T-helper 2 cell treated with Interferon-gamma antibody and Interleukin-4, amounts not matched to agents 5 μg/mL and 100 μg/mL, for 36 hours (primary cell): ENCODE measurements at regions not wholly inside any gene's neighbourhood (a gene's known extent, or its start where the extent isn't known, plus 50 kb on each side); places are given as distances from the start of the nearest gene placed in this dataset.

Experiments
- DNase-seq: peaks from one replicate; pipeline ENCODE4 v3.0.0; 2021; ENCODE audit warnings: low spot score
- H3K27ac Mint-ChIP-seq: one replicate; pipeline ENCODE4 v1.8.0; 2021; ENCODE audit warnings: mild to moderate bottlenecking, mixed read lengths
- H3K27me3 Mint-ChIP-seq: one replicate; pipeline ENCODE4 v1.8.0; 2021; ENCODE audit warnings: low read depth, mixed read lengths
- H3K36me3 Mint-ChIP-seq: one replicate; pipeline ENCODE4 v1.8.0; 2021; ENCODE audit warnings: low read depth, mixed read lengths
- H3K4me1 Mint-ChIP-seq: one replicate; pipeline ENCODE4 v1.8.0; 2021; ENCODE audit warnings: low read depth, mixed read lengths
- H3K4me3 Mint-ChIP-seq: one replicate; pipeline ENCODE4 v1.8.0; 2022; ENCODE audit warnings: mild to moderate bottlenecking, moderate library complexity, mixed read lengths
- H3K9me3 Mint-ChIP-seq: one replicate; pipeline ENCODE4 v1.8.0; 2021; ENCODE audit warnings: mixed read lengths

GRCh38 chr22:48866906-48867681, 960.6 kb downstream of the BRD1 start:
- H3K9me3 Mint-ChIP-seq, result no peaks in the 10 kb centered on the region

GRCh38 chr22:48864748-48865147, 962.9 kb downstream of the BRD1 start:
- DNase-seq, result no peak
- H3K4me3 Mint-ChIP-seq, result no peak overlapping the region
- no peaks in the 10 kb centered on the region for H3K4me1 Mint-ChIP-seq
- no peaks in the 10 kb centered on the region for H3K27me3 Mint-ChIP-seq
- H3K27ac Mint-ChIP-seq, result no peak overlapping the region
- no peaks in the 10 kb centered on the region for H3K9me3 Mint-ChIP-seq
- no peaks in the 10 kb centered on the region for H3K36me3 Mint-ChIP-seq

More at GRCh38 chr22:48866906-48867681, 960.6 kb downstream of the BRD1 start:
- Mint-ChIP-seq H3K27me3 (no peaks in the 10 kb centered on the region), H3K4me3 (no peak overlapping the region), H3K4me1 (no peaks in the 10 kb centered on the region), H3K36me3 (no peaks in the 10 kb centered on the region), H3K27ac (no peak overlapping the region)
- DNase-seq, result no peak

DNA sequence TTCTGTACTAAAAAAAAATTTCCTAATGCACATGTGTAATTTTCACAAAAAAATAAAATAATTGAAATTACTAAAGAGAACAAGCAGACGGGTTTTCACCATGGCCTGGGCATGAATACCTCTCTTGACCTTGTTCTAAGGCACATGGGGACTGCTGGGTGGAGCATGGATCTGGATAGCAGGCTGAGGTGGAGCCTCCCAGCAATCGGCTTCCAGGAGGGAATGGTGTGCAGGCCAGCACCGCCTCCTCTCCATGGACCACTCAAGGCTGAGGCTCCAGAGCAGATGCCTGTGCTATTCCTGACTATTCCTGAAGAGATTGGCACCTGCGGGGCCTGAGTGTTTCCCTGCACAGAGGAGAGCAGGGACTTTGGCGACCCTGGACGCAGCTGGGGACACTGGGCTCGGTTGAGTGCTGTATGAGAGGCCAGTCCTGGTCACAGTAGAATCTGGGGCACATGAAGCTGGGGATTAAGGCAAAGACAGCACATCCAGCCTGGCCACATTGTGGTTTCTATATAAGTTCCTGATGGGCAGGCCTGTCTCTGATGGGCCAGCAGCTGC, 963.6 kb downstream of the BRD1 start:
- no peak for DNase-seq
- no peaks in the 10 kb centered on the region for H3K9me3 Mint-ChIP-seq
- H3K36me3 Mint-ChIP-seq, result no peaks in the 10 kb centered on the region
- H3K4me1 Mint-ChIP-seq, result no peaks in the 10 kb centered on the region
- no peak overlapping the region for H3K27ac Mint-ChIP-seq
- no peak overlapping the region for H3K4me3 Mint-ChIP-seq
- H3K27me3 Mint-ChIP-seq, result no peaks in the 10 kb centered on the region

DNA sequence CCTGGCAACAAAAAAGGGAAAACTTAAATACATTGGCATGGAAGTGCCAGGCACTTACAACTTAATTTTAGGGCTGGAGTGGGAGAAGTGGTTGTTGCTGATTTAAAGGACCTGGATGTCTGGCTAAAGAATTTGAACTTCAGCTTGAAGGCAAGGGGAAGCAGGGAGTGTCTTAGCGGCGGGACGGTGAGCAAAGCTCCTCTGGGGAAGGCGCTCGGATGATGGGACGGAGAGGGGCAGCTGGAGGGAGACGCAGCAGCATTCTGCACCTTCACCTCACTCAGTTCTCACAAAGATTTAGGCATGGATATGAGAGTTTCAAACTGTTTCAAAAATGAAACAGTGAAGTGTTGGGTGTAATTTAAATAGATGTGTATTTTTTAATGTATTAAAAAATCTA, 967.1 kb downstream of the BRD1 start:
- H3K27me3 Mint-ChIP-seq, result no peaks in the 10 kb centered on the region
- no peak overlapping the region for H3K4me3 Mint-ChIP-seq
- no peaks in the 10 kb centered on the region for H3K36me3 Mint-ChIP-seq
- no peaks in the 10 kb centered on the region for H3K4me1 Mint-ChIP-seq
- no peak for DNase-seq
- no peak overlapping the region for H3K27ac Mint-ChIP-seq
- no peaks in the 10 kb centered on the region for H3K9me3 Mint-ChIP-seq

GRCh38 chr22:48858856-48859255, 968.8 kb downstream of the BRD1 start:
- Mint-ChIP-seq H3K4me3 (no peak overlapping the region), H3K4me1 (no peaks in the 10 kb centered on the region), H3K27me3 (no peaks in the 10 kb centered on the region), H3K36me3 (no peaks in the 10 kb centered on the region), H3K27ac (no peak overlapping the region), H3K9me3 (no peaks in the 10 kb centered on the region)
- no peak for DNase-seq

DNA sequence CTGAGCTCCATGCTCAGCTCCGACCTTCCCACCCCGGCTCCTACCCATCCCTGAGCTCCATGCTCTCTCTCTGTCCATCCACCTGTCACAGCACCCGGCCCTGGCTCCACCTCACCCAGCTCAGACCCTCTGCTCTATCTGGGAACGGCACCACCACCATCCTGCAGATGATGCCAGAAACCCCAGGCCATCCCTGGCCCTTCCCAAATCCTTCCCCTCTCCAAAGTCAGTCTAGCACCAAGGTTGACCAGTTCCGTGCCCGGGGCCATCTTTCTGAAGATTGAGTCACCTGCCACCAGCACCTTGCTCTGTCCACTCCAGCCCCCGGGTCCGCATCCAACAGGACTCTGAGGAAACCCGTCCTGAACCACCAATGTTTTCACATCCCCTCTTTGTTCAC, 969.6 kb downstream of the BRD1 start:
- Mint-ChIP-seq H3K27me3 (no peaks in the 10 kb centered on the region), H3K4me1 (no peaks in the 10 kb centered on the region), H3K27ac (no peak overlapping the region), H3K36me3 (no peaks in the 10 kb centered on the region), H3K4me3 (no peak overlapping the region), H3K9me3 (no peaks in the 10 kb centered on the region)
- no peak for DNase-seq

- H3K9me3 Mint-ChIP-seq, result no peaks in the 10 kb centered on the region
- no peaks in the 10 kb centered on the region for H3K4me1 Mint-ChIP-seq
- H3K27me3 Mint-ChIP-seq, result no peaks in the 10 kb centered on the region
- no peak overlapping the region for H3K27ac Mint-ChIP-seq
- no peaks in the 10 kb centered on the region for H3K36me3 Mint-ChIP-seq
- no peak overlapping the region for H3K4me3 Mint-ChIP-seq
- no peak for DNase-seq
Measured at GRCh38 chr22:48857202-48857805, 970.4 kb downstream of the BRD1 start.

DNA sequence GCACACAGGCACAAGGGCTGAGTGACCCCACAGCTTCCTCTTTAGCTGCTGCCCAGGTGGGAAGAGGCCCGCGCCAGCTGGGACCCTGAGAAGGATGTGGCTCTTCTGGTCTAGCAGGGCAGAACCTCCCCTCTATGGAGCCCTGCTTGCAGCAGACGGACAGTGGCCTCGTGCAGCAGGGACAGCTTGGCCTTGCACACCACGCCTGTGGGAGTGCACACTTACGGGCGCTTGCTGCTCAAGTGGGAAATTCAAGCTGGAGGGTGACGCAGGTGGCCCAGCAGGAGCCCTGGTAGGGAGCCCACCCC, 971.4 kb downstream of the BRD1 start:
- no peaks in the 10 kb centered on the region for H3K36me3 Mint-ChIP-seq

DNA sequence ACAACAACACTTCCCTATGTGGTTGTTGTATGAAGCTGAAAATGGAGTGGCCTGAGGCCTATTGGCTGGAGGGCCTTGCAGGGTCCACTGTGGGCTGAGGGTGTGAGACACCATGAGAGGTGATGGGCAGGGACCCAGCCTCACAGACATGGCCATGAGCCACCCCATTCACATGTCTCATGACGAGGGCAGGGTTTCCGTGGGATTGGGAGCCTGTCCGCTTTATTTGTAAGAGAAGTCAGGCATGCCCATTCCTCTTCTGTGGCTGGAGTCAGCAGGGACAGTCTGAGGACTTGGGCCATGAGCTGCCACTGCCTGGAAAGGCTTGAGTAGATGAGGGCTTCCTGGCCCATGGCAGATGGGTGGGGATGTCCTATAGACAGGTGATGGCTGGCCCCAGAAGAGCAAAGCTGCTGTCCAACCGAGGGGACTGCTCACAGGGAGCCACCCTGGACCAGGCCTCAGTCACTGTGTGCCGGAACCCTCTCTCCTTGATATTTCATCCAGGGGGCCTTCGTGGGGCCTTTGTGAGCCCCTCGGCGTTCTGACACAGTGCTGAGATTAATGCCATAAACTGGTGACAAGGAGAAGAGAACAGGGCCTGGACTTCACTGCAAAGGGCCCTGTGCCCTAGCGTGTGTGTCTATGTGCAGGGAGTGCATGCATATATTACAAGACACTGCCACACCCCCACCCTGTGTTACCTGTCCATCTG, 971.9 kb downstream of the BRD1 start:
- no peak for DNase-seq
- Mint-ChIP-seq H3K27me3 (no peaks in the 10 kb centered on the region), H3K4me1 (no peaks in the 10 kb centered on the region), H3K4me3 (no peak overlapping the region), H3K36me3 (no peaks in the 10 kb centered on the region), H3K27ac (no peak overlapping the region), H3K9me3 (no peaks in the 10 kb centered on the region)

More for the DNA sequence above, 971.4 kb downstream of the BRD1 start:
- Mint-ChIP-seq H3K9me3 (no peaks in the 10 kb centered on the region), H3K4me3 (no peak overlapping the region), H3K27ac (no peak overlapping the region), H3K27me3 (no peaks in the 10 kb centered on the region), H3K4me1 (no peaks in the 10 kb centered on the region)
- no peak for DNase-seq

- Mint-ChIP-seq H3K27ac (no peak overlapping the region), H3K36me3 (no peaks in the 10 kb centered on the region), H3K4me1 (no peaks in the 10 kb centered on the region), H3K4me3 (no peak overlapping the region), H3K9me3 (no peaks in the 10 kb centered on the region), H3K27me3 (no peaks in the 10 kb centered on the region)
- DNase-seq, result no peak
Measured at GRCh38 chr22:48855013-48855412, 972.7 kb downstream of the BRD1 start.

DNA sequence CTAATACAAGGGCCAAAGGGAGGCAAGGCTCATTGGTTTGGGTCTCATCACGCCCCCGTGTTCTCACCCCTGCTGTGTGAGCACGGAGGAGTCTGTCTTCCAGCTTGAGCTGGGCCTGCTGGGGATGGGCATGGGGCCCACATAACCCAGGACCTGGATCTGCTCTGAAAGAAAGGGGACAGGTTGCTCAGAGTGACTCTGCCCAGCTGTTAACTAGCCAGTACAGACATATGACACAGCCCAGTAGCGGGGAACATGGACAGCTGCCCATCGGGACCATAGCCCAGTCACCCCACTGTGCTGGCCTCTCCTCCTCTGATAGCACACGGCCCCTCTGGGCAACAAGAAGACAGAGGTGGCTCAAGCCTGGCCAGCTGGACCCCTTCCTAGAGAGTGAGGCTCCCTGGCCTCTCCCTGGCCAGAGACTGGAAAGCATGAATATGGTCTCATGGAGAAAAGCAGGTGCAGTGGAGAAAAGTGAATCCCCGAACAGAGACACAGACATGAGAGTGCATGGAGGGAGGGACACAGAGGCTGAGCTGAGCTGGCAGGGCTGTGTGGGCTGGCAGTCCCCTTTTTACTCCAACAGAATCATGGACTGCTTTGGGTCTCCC, 973.9 kb downstream of the BRD1 start:
- Mint-ChIP-seq H3K4me1 (no peaks in the 10 kb centered on the region), H3K27me3 (no peaks in the 10 kb centered on the region), H3K27ac (no peak overlapping the region), H3K4me3 (no peak overlapping the region), H3K36me3 (no peaks in the 10 kb centered on the region), H3K9me3 (no peaks in the 10 kb centered on the region)
- no peak for DNase-seq

DNA sequence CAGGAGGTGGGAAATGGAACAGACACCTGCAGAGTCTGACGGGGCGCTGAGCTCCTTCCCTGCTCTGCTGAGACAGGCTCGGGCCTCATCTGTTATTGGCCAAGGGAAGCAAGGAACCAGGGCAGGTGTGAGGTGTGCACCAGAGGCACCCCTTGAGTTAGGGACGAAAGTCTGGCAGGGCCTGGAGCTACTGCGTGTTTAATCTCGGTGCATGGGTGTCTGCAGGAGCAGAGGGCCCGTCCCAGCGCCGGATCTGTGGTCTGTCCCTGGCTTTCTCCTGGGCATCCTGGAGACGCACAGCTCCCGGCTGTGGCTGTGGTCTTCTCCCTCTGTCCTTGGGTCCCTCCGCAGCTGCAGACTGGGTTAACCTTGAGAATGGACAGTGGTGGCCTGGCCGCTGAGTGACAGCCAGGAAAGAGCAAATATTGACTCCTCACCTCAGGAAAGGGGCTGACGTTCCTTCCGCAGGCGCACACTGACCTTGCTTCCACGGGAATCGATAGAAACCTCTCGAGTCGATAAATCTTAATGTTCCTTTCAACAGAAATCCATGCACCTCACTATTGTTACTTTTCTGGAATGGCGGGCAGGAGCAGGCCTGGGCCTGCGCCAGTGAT, 975.6 kb downstream of the BRD1 start:
- H3K9me3 Mint-ChIP-seq, result no peaks in the 10 kb centered on the region
- H3K36me3 Mint-ChIP-seq, result no peaks in the 10 kb centered on the region
- H3K4me3 Mint-ChIP-seq, result no peak overlapping the region
- no peaks in the 10 kb centered on the region for H3K4me1 Mint-ChIP-seq
- no peaks in the 10 kb centered on the region for H3K27me3 Mint-ChIP-seq
- DNase-seq, result no peak
- no peak overlapping the region for H3K27ac Mint-ChIP-seq

DNA sequence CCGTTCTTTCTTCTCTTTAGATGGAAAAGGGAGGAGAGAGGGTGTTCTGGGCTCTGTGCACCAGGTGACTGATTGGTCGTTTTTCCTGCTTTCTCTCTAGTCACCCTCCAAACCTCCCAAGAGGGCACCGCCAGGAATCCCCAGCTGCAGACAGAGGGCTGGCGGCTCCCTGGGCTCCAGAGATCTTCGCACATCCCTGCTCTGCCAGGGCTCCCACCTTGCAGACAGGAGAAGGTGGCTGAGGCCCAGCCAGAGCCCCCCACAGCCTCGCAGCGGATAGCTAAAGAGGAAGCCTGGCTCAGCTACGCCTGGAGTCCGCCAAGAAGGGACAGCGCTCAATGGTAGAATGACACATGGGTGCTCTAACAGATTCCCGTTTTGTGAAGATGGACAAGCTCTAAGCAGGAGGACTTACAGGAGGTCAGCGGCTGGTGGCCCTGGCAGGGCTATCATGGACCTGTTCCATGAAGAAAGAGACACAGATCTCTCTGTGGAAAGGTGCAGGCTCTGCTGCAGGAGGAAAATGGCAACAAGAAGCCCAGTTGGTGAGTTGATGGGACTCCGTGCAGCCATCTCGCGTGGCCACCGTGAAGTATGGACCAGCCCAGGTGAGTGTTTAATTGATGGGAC, 976.9 kb downstream of the BRD1 start:
- Mint-ChIP-seq H3K27ac (no peak overlapping the region), H3K9me3 (no peaks in the 10 kb centered on the region), H3K4me1 (no peaks in the 10 kb centered on the region), H3K36me3 (no peaks in the 10 kb centered on the region), H3K27me3 (no peaks in the 10 kb centered on the region), H3K4me3 (no peak overlapping the region)
- no peak for DNase-seq
